Upper lobe of right lung (tissue), 1 donor: ENCODE measurements at regions not wholly inside any gene's neighbourhood (a gene's known extent, or its start where the extent isn't known, plus 50 kb on each side); places are given as distances from the start of the nearest gene placed in this dataset.
A peak's percentile ranks its signal among the peaks of the same experiment; 100 is the strongest.

Experiments used
- ATAC-seq: fragments of 200-7000 bp; cut with Tn5 transposase; one replicate; pipeline ENCODE4 v1.9.1; 2020; ENCODE audit warnings: mild to moderate bottlenecking, moderate library complexity
- DNase-seq: peaks from one replicate; pipeline ENCODE4 v3.0.0-alpha.2; 2020
- H3K27ac ChIP-seq: fragments of 200-600 bp; one replicate; pipeline ENCODE4 v1.8.0; 2022
- H3K27me3 ChIP-seq: fragments of 200-600 bp; one replicate; pipeline ENCODE4 v1.8.0; 2022; ENCODE audit warnings: mild to moderate bottlenecking
- H3K36me3 ChIP-seq: fragments of 200-600 bp; one replicate; pipeline ENCODE4 v1.8.0; 2022
- H3K4me1 ChIP-seq: fragments of 200-600 bp; one replicate; pipeline ENCODE4 v1.8.0; 2022
- H3K4me3 ChIP-seq: fragments of 200-600 bp; one replicate; pipeline ENCODE4 v1.8.0; 2022; ENCODE audit warnings: mild to moderate bottlenecking
- H3K9me3 ChIP-seq: fragments of 200-600 bp; one replicate; pipeline ENCODE4 v1.8.0; 2022
- CTCF ChIP-seq: fragments of 200-600 bp; IDR thresholded peaks from one replicate; pipeline ENCODE4 v1.8.0; 2022; ENCODE audit warnings: antibody characterized with exemption
- intact Hi-C: fragments of 100-400 bp; cut with DNase I; formaldehyde crosslinking; loops from one replicate; pipeline ENCODE4 v1.11.0; 2022
- donor health status: DM: no; HTN: yes; CAD: no; lungs with severe emphysema.

DNA sequence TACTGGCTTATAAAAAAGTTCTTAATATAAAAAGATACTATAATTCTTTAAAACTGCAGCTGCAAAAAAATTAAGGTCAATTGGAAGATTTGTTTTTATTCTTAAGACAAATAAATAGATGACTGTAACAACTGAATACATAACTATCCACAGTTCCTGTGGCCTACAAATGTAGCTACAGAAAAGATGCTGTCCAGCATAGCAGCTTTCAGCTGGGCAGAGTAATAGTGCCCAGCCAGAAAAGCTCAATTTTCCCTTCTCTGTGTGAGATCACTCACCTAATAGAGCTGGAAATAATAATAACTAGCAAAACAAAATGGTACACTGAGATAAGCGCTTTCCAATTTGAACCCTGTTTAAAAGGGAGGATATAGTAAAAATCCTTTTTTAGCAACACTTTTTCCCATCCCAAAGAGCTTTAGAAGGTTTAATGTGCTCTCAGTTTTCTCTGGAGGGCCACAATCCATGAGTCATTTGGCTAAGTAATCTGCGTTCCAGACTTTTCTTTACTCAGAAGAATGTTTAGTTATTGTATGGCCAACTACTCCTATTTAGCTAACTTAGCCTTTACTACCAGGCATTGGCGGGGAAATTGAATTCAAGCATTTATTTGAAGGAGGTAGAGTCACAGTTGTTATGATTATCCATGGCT, 158.1 kb upstream of the SLC39A10 start:
- Histone ChIP-seq H3K9me3 (no peaks in the 10 kb centered on the region), H3K4me1 (no peaks in the 10 kb centered on the region), H3K27ac (no peak overlapping the region), H3K4me3 (no peak overlapping the region), H3K27me3 (no peaks in the 10 kb centered on the region), H3K36me3 (no peaks in the 10 kb centered on the region)
- no peak for ATAC-seq
- no peak for DNase-seq
- intact Hi-C loops, result no loop called here
- no peak for TF ChIP-seq CTCF

GRCh38 chr2:195498176-195498575, 158.8 kb upstream of the SLC39A10 start:
- DNase-seq, result no peak

DNA sequence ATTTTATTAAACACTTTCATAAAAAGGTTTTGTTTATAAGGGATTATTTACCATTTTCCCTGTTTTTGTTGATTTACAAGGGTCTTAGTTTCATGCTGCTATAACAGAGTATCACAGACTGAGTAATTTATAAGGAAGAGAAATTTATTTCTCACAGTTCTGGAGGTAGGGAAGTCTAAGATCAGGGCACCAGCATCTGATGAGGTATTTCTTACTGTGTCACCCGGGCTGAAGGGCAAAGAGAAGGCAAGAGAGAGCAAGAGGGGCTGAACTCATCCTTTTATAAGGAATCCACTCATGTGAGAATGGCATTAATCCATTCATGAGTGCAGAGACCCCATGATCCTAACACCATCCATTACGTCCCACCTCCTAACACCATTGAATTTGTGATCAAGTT, 160.0 kb upstream of the SLC39A10 start:
- Histone ChIP-seq H3K4me3 (no peak overlapping the region), H3K27ac (no peak overlapping the region), H3K4me1 (no peaks in the 10 kb centered on the region), H3K9me3 (no peaks in the 10 kb centered on the region), H3K27me3 (no peaks in the 10 kb centered on the region), H3K36me3 (no peaks in the 10 kb centered on the region)
- DNase-seq (no peak), ATAC-seq (no peak)
- intact Hi-C loops, result no loop called here
- no peak for TF ChIP-seq CTCF

More at GRCh38 chr2:195498176-195498575, 158.8 kb upstream of the SLC39A10 start:
- intact Hi-C loops, result no loop called here
- TF ChIP-seq CTCF, result peak; percentile 61
- ATAC-seq, result peak; percentile 64
- Histone ChIP-seq H3K4me1 (no peaks in the 10 kb centered on the region), H3K27me3 (no peaks in the 10 kb centered on the region), H3K4me3 (no peak overlapping the region), H3K9me3 (no peaks in the 10 kb centered on the region), H3K27ac (no peak overlapping the region), H3K36me3 (no peaks in the 10 kb centered on the region)

DNA sequence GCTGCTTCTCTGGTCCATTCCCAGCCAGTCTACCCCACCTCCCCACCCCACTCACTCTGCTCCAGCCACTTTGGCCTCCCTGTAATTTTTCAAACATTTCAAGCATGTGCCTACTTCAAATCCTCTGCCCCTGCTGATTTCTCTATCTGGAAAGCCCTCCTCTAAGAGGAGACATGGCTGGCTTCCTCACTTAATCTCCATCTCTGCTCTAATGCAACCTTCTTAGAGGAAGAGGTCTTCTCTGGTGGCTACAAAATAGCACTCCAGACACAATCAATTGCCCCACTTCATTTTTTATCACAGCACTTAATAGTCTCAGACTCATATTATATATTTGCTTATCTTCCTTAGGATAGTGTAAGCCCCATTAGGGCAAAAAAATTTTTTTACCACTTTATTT, 161.1 kb upstream of the SLC39A10 start:
- Histone ChIP-seq H3K4me1 (no peaks in the 10 kb centered on the region), H3K36me3 (no peaks in the 10 kb centered on the region), H3K27ac (no peak overlapping the region), H3K9me3 (no peaks in the 10 kb centered on the region), H3K27me3 (no peaks in the 10 kb centered on the region), H3K4me3 (no peak overlapping the region)
- intact Hi-C loops, result no loop called here
- ATAC-seq (no peak), DNase-seq (no peak)
- no peak for TF ChIP-seq CTCF

GRCh38 chr2:195495351-195495750, 161.7 kb upstream of the SLC39A10 start:
- intact Hi-C loops, result no loop called here
- Histone ChIP-seq H3K36me3 (no peaks in the 10 kb centered on the region), H3K9me3 (no peaks in the 10 kb centered on the region), H3K4me1 (no peaks in the 10 kb centered on the region), H3K27ac (no peak overlapping the region), H3K27me3 (no peaks in the 10 kb centered on the region), H3K4me3 (no peak overlapping the region)
- DNase-seq (no peak), ATAC-seq (no peak)
- no peak for TF ChIP-seq CTCF

- ATAC-seq, result no peak
- Histone ChIP-seq H3K36me3 (no peaks in the 10 kb centered on the region), H3K27ac (no peak overlapping the region), H3K9me3 (no peaks in the 10 kb centered on the region), H3K4me3 (no peak overlapping the region), H3K4me1 (no peaks in the 10 kb centered on the region), H3K27me3 (no peaks in the 10 kb centered on the region)
- DNase-seq, result no peak
- TF ChIP-seq CTCF, result no peak
- intact Hi-C loops, result no loop called here
These were observed 162.6 kb upstream of the SLC39A10 start for GRCh38 chr2:195494451-195494850.
